Progenitor cell of endocrine pancreas (in vitro differentiated cells): ENCODE measurements at regions not wholly inside any gene's neighbourhood (a gene's known extent, or its start where the extent isn't known, plus 50 kb on each side); places are given as distances from the start of the nearest gene placed in this dataset.
A peak's percentile ranks its signal among the peaks of the same experiment; 100 is the strongest.

Experiments used
- DNase-seq: peaks from one replicate; pipeline ENCODE4 v3.0.0; 2021; ENCODE audit warnings: low spot score; ENCODE audit not compliant: unreplicated experiment
- H3K27ac Mint-ChIP-seq: 2 replicates; pipeline ENCODE4 v1.8.0; 2021; ENCODE audit warnings: mild to moderate bottlenecking, moderate library complexity, mixed read lengths
- H3K27me3 Mint-ChIP-seq: 2 replicates; pipeline ENCODE4 v1.8.0; 2021; ENCODE audit warnings: mixed read lengths
- H3K36me3 Mint-ChIP-seq: 2 replicates; pipeline ENCODE4 v1.8.0; 2022; ENCODE audit warnings: mixed read lengths; ENCODE audit not compliant: insufficient read depth
- H3K4me1 Mint-ChIP-seq: 2 replicates; pipeline ENCODE4 v1.8.0; 2021; ENCODE audit warnings: low read depth, mixed read lengths
- H3K4me3 Mint-ChIP-seq: 2 replicates; pipeline ENCODE4 v1.8.0; 2021; ENCODE audit warnings: low read depth, mild to moderate bottlenecking, moderate library complexity, mixed read lengths
- H3K9me3 Mint-ChIP-seq: 2 replicates; pipeline ENCODE4 v1.8.0; 2021; ENCODE audit warnings: low read depth, mixed read lengths
- TF ChIP-seq, protein P1 (sequence below): fragments of 200-600 bp; sonication (generic); IDR thresholded peaks from one replicate; pipeline ENCODE4 v1.5.0; 2021; ENCODE audit warnings: antibody characterized with exemption, mild to moderate bottlenecking; ENCODE audit not compliant: unreplicated experiment

DNA sequence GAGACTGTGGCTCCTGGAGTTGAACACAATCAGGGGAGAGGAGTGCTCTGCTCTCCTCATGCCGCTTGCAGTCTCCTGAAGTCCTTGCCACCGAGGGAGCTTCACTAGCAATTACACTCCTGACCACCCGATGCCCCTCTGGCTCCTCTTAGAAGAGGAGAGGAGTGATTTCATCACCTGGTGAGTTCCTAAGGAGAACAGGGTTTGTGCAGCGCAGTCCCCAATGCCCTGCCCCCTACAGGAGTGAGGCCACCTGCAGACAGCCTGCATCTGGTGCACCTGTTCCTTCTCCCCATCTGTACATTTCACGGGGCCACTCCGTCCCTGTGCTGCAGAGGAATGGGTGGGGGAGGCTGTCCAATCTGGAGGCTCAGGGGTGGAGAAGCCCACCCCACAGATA, 267.2 kb downstream of the HRH4 start:
- no peaks in the 10 kb centered on the region for H3K36me3 Mint-ChIP-seq
- DNase-seq, result no peak
- no peak overlapping the region for H3K27ac Mint-ChIP-seq
- TF ChIP-seq, protein P1, sequence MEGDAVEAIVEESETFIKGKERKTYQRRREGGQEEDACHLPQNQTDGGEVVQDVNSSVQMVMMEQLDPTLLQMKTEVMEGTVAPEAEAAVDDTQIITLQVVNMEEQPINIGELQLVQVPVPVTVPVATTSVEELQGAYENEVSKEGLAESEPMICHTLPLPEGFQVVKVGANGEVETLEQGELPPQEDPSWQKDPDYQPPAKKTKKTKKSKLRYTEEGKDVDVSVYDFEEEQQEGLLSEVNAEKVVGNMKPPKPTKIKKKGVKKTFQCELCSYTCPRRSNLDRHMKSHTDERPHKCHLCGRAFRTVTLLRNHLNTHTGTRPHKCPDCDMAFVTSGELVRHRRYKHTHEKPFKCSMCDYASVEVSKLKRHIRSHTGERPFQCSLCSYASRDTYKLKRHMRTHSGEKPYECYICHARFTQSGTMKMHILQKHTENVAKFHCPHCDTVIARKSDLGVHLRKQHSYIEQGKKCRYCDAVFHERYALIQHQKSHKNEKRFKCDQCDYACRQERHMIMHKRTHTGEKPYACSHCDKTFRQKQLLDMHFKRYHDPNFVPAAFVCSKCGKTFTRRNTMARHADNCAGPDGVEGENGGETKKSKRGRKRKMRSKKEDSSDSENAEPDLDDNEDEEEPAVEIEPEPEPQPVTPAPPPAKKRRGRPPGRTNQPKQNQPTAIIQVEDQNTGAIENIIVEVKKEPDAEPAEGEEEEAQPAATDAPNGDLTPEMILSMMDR, result peak; percentile 40
- no peak overlapping the region for H3K4me3 Mint-ChIP-seq
- H3K9me3 Mint-ChIP-seq, result no peaks in the 10 kb centered on the region
- peaks cover 33% of the 10 kb centered on the region for H3K27me3 Mint-ChIP-seq
- no peaks in the 10 kb centered on the region for H3K4me1 Mint-ChIP-seq

DNA sequence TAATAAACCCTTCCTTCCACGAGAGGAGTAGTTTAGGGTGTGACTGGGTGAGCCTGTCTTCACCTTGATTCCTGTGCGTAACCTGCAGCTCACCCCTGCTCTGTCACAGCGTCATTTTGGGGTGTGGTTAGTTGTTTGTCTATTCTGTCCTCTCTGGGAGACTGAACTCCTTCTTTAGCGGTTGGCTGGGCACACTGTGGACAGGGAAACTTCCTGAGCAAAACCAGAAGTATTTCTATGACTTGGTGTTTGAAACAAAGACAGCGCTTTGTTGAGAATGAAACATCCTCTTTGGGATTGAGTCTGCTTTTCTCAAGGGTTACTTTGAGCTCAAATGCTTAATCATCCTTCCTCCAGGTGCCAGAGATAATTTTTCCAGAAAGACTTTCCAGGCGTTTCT, 270.7 kb downstream of the HRH4 start:
- no peaks in the 10 kb centered on the region for H3K4me1 Mint-ChIP-seq
- H3K4me3 Mint-ChIP-seq, result no peak overlapping the region
- H3K27me3 Mint-ChIP-seq, result peaks cover 32% of the 10 kb centered on the region
- no peaks in the 10 kb centered on the region for H3K36me3 Mint-ChIP-seq
- no peak for DNase-seq
- no peaks in the 10 kb centered on the region for H3K9me3 Mint-ChIP-seq
- H3K27ac Mint-ChIP-seq, result no peak overlapping the region
- TF ChIP-seq, protein P1, result no peak

DNA sequence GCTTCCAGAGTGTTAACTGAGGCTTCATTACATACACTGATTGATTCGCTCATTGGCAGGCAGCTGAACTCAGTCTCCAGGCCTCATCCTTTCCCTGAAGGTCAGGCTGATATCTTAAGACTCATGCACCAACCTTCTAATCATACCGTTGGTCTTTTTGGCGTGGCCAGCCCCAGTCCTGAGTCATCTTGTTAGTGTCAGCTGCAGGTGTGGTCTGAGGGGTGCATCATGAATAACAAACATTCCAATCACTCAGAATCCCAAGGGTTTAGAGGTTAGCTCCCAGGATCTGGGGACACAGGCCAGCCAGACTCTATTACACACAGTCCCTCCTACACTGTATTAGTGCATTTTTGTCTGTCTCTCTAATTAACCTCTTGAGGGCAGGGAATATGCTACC, 271.5 kb downstream of the HRH4 start:
- no peaks in the 10 kb centered on the region for H3K36me3 Mint-ChIP-seq
- H3K4me1 Mint-ChIP-seq, result no peaks in the 10 kb centered on the region
- H3K27me3 Mint-ChIP-seq, result peaks cover 28% of the 10 kb centered on the region
- H3K27ac Mint-ChIP-seq, result no peak overlapping the region
- DNase-seq, result no peak
- H3K9me3 Mint-ChIP-seq, result no peaks in the 10 kb centered on the region
- TF ChIP-seq, protein P1, result no peak
- no peak overlapping the region for H3K4me3 Mint-ChIP-seq

DNA sequence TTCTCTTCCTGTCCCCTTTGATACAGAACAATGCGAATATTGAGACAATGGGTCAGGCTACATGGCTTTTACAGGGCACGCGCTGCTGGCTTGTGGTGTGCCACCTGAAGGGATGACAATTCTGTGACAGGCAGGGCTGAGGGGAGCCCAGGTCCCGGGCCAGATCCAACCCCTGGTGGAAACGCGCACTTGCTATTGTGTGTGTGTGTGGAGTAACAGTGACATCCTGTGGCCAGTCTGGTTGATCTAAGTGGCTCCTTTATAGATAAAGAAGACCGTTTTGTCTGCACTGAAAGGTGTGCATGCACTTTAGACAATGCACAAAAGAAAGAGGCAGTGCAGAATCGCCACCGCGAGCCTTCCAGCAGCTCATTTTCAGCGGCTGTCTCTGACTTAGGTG, 273.6 kb downstream of the HRH4 start:
- no peak for DNase-seq
- Mint-ChIP-seq H3K36me3 (no peaks in the 10 kb centered on the region), H3K4me3 (no peak overlapping the region), H3K4me1 (no peaks in the 10 kb centered on the region), H3K9me3 (no peaks in the 10 kb centered on the region), H3K27ac (no peak overlapping the region), H3K27me3 (peaks cover 14% of the 10 kb centered on the region)
- TF ChIP-seq, protein P1, result peak; percentile 46

DNA sequence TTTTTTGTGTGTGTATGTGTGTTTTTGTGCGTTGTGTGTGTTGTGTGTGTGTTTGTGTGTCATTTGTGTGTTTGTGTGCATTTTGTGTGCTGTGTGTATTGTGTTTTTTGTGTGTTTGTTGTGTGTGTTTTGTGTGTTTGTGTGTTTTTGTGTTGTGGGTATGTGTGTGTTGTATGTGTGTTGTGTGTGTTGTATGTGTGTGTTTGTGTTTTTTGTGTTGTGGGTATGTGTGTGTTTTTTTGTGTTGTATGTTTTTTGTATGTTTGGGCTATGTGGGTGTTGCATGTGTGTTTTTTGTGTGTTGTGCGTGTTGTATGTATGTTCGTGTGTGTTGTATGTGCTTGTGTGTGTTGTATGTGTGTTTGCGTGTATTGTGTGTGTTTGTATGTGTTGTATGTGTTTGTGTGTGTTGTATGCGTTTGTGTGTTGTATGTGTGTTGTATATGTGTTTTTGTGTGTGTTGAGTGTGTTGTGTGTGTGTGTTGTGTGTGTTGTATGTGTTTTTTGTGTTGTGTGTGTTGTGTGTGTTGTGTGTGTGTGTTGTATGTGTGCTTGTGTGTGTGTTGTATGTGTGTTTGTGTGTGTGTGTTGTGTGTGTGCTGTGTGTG, 275.3 kb downstream of the HRH4 start:
- no peak for DNase-seq
- H3K4me3 Mint-ChIP-seq, result no peak overlapping the region
- H3K9me3 Mint-ChIP-seq, result no peaks in the 10 kb centered on the region
- peaks cover 10% of the 10 kb centered on the region for H3K27me3 Mint-ChIP-seq
- no peaks in the 10 kb centered on the region for H3K4me1 Mint-ChIP-seq
- TF ChIP-seq, protein P1, result no peak
- no peak overlapping the region for H3K27ac Mint-ChIP-seq
- no peaks in the 10 kb centered on the region for H3K36me3 Mint-ChIP-seq
